Activated effector memory CD4-positive, alpha-beta T cell treated with Interleukin-2 at 50 U/mL for 16 hours (primary cell): ENCODE measurements at regions not wholly inside any gene's neighbourhood (a gene's known extent, or its start where the extent isn't known, plus 50 kb on each side); places are given as distances from the start of the nearest gene placed in this dataset.
A peak's percentile ranks its signal among the peaks of the same experiment; 100 is the strongest.

Experiments used
- DNase-seq: peaks from one replicate; pipeline ENCODE4 v3.0.0-alpha.2; 2020

DNA sequence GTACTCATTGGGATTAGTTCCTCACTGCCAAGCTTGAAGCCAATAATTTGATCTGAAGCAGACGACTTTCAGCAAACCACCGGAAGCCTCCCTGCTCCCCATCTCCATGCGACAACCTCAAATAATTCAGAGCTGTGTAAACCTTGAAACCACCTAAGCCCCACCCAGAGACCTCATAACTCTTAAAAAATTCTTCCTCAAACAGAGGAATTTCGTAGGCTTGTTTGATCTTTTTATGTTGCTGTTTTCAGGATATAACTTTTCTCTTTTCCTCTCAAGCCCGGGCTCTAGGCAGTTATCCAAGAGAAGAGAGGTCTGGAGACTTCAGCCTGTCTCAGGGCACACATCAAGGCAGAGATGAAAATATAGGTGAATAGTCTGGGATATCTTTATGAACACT, 311.6 kb downstream of the KCNRG start:
- no peak for DNase-seq

GRCh38 chr13:50334115-50334778, 319.0 kb downstream of the KCNRG start:
- DNase-seq, result no peak

- DNase-seq, result no peak
Observed at GRCh38 chr13:50334944-50335343, 319.7 kb downstream of the KCNRG start.

GRCh38 chr13:50339271-50339670, 324.0 kb downstream of the KCNRG start:
- DNase-seq, result no peak

DNA sequence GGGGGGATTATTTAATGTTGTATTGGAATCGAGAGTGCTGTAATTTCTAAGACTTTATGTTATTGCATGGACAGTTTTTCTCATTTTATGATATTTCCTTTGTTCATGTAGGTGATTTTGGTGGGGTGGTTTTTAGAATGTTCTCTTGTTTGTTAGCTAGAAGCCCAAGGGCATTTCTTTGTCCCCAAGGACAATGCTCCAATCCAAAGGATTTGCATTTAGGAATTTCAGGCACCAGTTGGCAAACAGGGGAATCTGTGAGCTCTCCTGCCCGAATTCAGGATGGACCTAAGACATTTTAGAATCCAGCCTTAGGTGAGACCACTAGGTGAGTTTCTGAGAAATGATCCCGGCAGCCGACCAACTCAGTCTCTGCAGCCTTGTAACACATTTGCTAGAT, 324.9 kb downstream of the KCNRG start:
- DNase-seq, result no peak

DNA sequence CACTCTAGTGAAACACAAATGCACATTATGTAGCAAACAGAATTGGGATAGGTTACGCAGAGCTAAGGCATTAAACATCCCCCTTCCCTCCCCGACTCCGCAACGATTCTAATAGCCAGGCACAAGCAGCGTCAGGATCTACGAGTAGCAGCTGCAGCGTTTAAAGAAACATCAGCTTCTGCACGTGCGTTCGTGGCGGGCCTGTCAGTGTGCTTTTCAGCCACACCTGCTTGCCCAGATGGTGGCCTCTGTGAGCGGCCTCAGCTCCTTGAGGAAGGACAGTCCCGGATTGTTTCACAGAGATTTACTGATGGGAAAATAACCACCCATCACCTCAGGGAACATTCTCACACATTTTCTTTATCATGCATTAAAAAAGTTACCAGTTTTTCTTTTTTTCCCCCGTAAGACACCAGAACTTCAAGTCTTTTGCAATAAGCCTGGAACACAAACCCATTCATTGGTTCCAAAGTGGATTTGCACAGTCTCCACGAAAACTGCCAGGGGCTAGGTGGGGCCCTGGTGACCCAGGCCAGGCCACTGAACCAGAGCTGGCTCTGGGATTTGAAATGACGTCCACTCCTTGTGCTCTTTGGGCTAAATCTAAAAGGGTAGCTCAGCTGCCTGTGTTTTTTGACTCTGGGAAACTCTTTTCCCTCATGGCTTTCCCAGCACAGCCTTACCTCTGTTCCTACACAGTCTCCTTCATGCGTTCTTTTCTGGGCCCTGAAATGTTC, 325.5 kb downstream of the KCNRG start:
- DNase-seq, result no peak

DNA sequence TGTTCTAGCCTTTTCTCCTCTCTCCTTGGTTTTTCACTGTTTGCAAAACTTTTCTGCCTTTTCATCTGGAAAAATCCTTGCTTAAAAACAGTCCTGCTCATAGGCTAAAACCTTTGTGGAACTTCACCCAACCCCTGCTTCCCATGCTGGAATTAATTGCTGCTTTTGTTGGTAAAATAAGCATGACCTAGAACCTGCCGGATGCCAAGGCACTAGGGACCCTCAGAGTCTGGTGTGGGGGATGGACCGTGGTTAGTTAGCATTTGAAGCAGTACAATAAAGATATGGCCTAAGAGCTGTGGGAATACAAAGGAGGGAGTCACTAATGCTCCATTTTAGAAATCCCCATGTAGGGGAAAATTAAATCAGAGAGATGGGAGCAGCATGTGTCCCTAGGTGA, 326.3 kb downstream of the KCNRG start:
- no peak for DNase-seq

DNA sequence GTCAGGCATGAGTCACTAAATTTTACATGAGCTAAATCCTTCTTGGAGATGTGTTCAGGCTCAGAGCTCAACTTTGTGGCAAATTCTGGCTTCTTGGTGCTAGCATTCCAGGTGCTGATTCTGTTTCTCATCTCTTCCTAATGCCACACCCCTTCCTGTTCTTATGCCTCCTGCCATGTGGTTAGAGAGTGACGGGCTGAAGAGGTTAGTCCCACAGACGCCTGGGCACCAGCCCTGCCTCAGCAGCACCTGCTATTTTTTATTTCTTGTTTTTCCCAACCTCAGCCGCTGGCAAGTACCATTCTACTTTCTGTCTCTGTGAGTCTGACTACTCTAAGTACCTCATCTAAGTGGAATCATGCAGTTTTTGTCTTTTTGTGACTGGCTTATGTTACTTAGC, 329.5 kb downstream of the KCNRG start:
- DNase-seq, result no peak

- DNase-seq, result no peak
Observed at GRCh38 chr13:50345804-50346203, 330.6 kb downstream of the KCNRG start.

GRCh38 chr13:50348371-50348770, 333.1 kb downstream of the KCNRG start:
- no peak for DNase-seq

DNA sequence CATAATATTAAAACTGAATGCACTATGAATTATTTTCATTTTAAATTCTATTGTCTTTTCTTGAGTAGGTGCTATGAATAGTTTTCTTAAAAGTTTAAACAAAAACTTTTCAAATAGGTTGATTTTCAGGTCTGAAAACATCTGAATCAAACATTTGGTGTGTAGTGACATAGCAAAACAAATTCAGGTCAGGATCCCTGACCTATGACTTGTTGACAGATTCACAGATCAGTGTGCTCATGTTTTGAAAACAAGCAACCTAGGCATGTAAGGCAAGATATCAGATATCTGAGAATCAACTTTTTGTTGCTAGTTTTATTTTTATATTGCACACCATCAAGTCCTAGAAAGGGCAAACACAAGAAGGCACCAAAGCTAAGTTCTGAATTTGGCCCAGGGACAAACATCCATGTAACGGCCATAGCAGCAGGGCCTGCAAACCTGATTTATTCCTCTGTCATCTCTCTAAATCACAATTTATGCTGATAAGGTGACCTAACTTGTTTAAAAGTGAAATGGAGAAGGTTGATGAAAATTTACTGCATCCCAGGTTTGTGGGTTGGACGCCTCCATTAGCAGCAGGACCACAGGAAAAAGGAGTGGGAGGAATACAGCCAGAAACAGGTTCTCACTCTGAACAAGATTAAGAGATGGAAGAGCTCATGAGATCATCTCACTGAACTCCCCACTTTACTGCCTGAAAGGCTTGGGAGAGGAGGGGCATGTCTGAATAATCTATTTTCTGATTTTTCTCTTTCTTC, 337.7 kb downstream of the KCNRG start:
- DNase-seq, result no peak

GRCh38 chr13:50353651-50354415, 338.6 kb downstream of the KCNRG start:
- DNase-seq, result no peak

- no peak for DNase-seq
Observed at GRCh38 chr13:50355797-50356196, 340.6 kb downstream of the KCNRG start.

GRCh38 chr13:50357136-50357535, 341.9 kb downstream of the KCNRG start:
- DNase-seq, result no peak

DNA sequence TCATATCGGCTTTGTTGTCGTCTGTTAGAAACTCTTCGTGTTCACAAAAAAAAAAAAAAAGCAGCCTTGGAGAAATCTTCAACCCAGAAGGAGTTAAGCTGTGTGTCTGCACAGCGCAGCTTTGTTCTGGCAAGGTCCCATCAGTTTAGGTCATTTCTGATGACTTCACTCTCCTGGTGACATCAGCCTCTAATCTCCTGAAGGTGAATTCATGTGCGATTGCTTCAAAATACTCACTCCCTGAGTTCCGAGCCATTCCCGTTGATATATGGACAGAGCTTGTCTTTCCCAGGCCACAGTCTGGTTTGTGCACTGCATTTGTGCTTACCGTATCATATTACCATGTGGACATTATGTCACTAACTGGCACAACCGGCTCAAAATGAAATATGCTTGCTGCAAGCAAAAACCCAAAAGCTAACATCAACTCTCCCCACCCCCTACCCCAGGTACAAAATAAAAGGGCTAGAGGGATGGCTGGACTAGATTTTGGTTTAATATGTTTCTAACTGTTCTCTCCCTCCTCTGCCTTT, 342.4 kb downstream of the KCNRG start:
- no peak for DNase-seq

DNA sequence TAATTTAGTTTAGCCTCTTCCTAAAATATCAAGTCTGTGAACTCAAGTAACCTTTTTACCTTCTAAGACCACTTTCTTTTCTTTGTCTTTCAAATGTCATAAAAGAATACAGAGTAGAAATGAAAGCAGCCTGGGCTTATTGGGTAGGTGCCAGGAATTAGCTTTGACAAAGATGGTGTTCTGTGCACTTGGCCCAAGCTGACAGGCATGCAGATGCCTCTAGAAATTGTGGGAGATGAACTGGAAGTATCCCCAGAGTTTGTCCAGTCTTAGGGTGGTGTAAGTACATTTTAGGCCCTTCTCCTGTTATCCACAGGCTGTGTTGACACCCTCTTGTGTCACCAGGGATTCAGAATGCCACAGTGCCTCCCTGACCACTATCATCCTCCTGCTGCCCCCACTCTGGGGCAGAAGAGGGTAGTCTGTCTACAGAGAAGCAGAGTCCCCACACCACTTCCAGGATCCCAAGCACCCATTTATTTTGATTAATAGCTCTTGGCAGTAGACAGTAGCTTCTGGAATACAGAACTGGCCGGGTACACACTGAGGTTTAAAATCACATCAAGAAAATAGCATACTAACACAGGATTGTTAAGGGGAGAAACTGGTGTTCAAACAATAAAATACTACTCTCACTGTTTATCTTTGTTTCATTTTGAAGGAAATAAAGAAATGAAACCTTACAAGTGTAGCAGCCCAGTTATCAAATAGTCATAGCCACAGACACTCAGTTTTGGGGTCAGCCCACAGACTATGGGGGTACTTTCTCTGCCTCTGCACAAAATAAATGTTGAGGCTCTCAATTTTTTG, 343.2 kb downstream of the KCNRG start:
- no peak for DNase-seq

- DNase-seq, result no peak
Observed at GRCh38 chr13:50359041-50359367, 343.8 kb downstream of the KCNRG start.

GRCh38 chr13:50359779-50360178, 344.5 kb downstream of the KCNRG start:
- no peak for DNase-seq

- no peak for DNase-seq
Observed at GRCh38 chr13:50360637-50361036, 345.4 kb downstream of the KCNRG start.

GRCh38 chr13:50361282-50361681, 346.0 kb downstream of the KCNRG start:
- no peak for DNase-seq

DNA sequence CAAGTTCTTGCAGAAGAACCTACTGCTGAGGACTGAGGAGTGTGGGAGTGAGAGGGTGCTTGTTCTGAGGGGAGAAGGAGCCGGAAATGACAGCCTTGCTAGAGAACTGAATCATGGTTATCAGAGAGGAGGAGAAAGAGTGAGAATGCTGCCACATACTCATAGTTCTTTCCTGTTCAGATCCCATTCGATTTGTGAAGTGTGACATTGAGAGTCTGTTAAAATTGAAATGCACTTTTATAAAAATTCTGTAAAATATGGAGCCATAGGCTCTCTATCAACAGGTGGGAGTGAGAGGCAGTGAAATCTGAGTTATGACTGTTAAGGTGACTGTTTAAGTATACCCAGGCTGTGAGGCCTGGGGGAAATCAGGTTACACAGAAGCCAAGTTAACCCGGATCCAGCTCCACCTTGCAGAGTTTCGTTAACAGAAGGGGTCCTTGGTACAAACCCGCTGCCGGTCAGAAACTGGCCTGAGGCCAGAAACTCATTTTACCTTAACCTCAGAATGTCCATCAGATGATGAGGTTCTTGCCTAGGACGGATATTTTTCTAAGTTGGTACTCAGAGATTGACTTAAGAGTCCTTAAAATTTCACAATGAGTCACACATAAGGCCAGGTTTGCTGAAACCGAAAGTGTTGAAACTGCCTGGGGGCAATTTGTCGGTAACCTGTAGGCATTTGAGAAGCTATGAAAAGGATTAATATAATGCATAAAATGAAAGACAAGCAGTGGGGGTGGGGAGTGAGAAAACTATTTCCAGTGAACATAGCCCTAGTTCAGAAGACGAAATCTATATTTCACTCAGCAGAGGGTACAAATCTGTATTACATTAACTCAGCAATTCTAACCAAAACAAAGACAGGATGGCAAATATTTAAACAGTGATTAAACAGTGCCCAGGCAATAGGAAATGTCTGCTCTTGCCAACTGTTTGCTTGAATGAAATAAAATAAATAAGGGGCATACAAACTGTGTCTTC, 350.5 kb downstream of the KCNRG start:
- peak; percentile 25 for DNase-seq
